ENCODE measurements at regions not wholly inside any gene's neighbourhood (a gene's known extent, or its start where the extent isn't known, plus 50 kb on each side); places are given as distances from the start of the nearest gene placed in this dataset.
A peak's percentile ranks its signal among the peaks of the same experiment; 100 is the strongest.

DNA sequence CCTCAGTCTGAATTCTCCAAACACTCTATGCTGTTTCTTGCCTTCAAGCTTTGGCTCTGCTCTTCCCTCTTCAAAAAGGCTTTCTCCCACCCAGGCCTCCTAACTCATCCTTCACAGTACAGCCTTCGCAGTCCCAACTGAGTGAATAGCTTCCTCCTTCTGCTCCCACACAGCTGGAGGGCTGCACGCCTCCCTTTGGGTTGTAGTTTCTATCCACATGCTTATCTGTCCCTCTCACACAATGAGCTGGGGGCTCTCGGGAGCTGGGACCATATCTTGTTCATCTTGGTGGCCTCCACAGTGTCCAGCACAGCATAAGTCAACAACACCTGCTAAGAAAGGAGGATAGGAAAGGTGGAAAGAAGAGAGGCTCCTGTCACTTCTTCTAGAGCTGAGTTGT lies 69.5 kb upstream of the XPA start:
- no peak for DNase-seq (ENCODE audit: low read depth)
- ChIA-PET CTCF (interaction anchor here (0.7 to 0.9 kb wide), 5 partner anchors 9 to 135 kb away, joined by 3 read pairs; no protein-coding TSS in a partner anchor), POLR2A (no interaction called here)
- no peak overlapping the region for H3K4me3 ChIP-seq (ENCODE audit: low read depth, low read length)
- TF ChIP-seq CTCF (IDR thresholded peaks at IDR 0.05; ENCODE audit: insufficient read depth, low read depth, low read length) = no peak
- peaks cover 4% of the 10 kb centered on the region for H3K27me3 ChIP-seq (ENCODE audit: control insufficient read depth, insufficient read depth, low read length)
- no peaks in the 10 kb centered on the region for H3K36me3 ChIP-seq (ENCODE audit: control insufficient read depth, insufficient read depth, low read length)

GRCh38 chr9:97767891-97768290 lies 70.8 kb upstream of the XPA start:
- Histone ChIP-seq H3K4me3 (ENCODE audit: low read depth, low read length) (no peak overlapping the region), H3K36me3 (ENCODE audit: control insufficient read depth, insufficient read depth, low read length) (no peaks in the 10 kb centered on the region), H3K27me3 (ENCODE audit: control insufficient read depth, insufficient read depth, low read length) (peaks cover 2% of the 10 kb centered on the region; the same call in 1 of the 2 replicates)
- POLR2A ChIA-PET = interaction anchor here (0.6 kb wide), 1 partner anchor 221 kb away, joined by 4 read pairs; no protein-coding TSS in a partner anchor
- DNase-seq (ENCODE audit: low read depth) = no peak
- no peak for TF ChIP-seq CTCF (IDR thresholded peaks at IDR 0.05; ENCODE audit: insufficient read depth, low read depth, low read length)
- CTCF ChIA-PET = interaction anchor here (0.8 to 1.9 kb wide), 2 partner anchors 14 to 133 kb away, joined by 4 read pairs; no protein-coding TSS in a partner anchor

GRCh38 chr9:97768746-97769145 lies 71.6 kb upstream of the XPA start:
- DNase-seq (ENCODE audit: low read depth) = peak; percentile 79
- H3K36me3 ChIP-seq (ENCODE audit: control insufficient read depth, insufficient read depth, low read length) = no peaks in the 10 kb centered on the region
- POLR2A ChIA-PET = no interaction called here
- peaks cover 2% of the 10 kb centered on the region; the same call in 1 of the 2 replicates for H3K27me3 ChIP-seq (ENCODE audit: control insufficient read depth, insufficient read depth, low read length)
- no peak for TF ChIP-seq CTCF (IDR thresholded peaks at IDR 0.05; ENCODE audit: insufficient read depth, low read depth, low read length)
- CTCF ChIA-PET = interaction anchor here (0.8 to 1.9 kb wide), 2 partner anchors 15 to 132 kb away, joined by 4 read pairs; no protein-coding TSS in a partner anchor
- no peak overlapping the region for H3K4me3 ChIP-seq (ENCODE audit: low read depth, low read length)

GRCh38 chr9:97769208-97769607 lies 72.1 kb upstream of the XPA start:
- TF ChIP-seq CTCF (IDR thresholded peaks at IDR 0.05; ENCODE audit: insufficient read depth, low read depth, low read length) = no peak
- ChIA-PET CTCF (interaction anchor here (1.9 kb wide), 1 partner anchor 16 kb away, joined by 4 read pairs; no protein-coding TSS in a partner anchor), POLR2A (no interaction called here)
- no peak overlapping the region for H3K4me3 ChIP-seq (ENCODE audit: low read depth, low read length)
- peaks cover 2% of the 10 kb centered on the region; the same call in 1 of the 2 replicates for H3K27me3 ChIP-seq (ENCODE audit: control insufficient read depth, insufficient read depth, low read length)
- no peaks in the 10 kb centered on the region for H3K36me3 ChIP-seq (ENCODE audit: control insufficient read depth, insufficient read depth, low read length)
- DNase-seq (ENCODE audit: low read depth) = no peak

GRCh38 chr9:97770808-97771372 lies 73.8 kb upstream of the XPA start:
- TF ChIP-seq CTCF (IDR thresholded peaks at IDR 0.05; ENCODE audit: insufficient read depth, low read depth, low read length) = no peak
- H3K4me3 ChIP-seq (ENCODE audit: low read depth, low read length) = no peak overlapping the region
- ChIA-PET POLR2A (no interaction called here), CTCF (no interaction called here)
- no peak for DNase-seq (ENCODE audit: low read depth)
- peaks cover 2% of the 10 kb centered on the region; the same call in 1 of the 2 replicates for H3K27me3 ChIP-seq (ENCODE audit: control insufficient read depth, insufficient read depth, low read length)
- no peaks in the 10 kb centered on the region for H3K36me3 ChIP-seq (ENCODE audit: control insufficient read depth, insufficient read depth, low read length)

Measured in BJ (cell line).